HEK293T (cell line): ENCODE measurements at regions not wholly inside any gene's neighbourhood (a gene's known extent, or its start where the extent isn't known, plus 50 kb on each side); places are given as distances from the start of the nearest gene placed in this dataset.
"Not testable (repeated sequence)": the region's sequence is repeated elsewhere in the genome, so short reads cannot be mapped to it uniquely, and the experiment has no call there.

Experiments
- BHLHE40 ChIP-seq: fragments of 450-650 bp; IDR thresholded peaks from 2 replicates; pipeline ENCODE4 v1.6.1; 2016; ENCODE audit warnings: mild to moderate bottlenecking, moderate library complexity, borderline replicate concordance
- CTBP1 ChIP-seq: fragments of 450-650 bp; IDR thresholded peaks from 2 replicates; pipeline ENCODE4 v1.6.1; 2016; ENCODE audit warnings: borderline replicate concordance
- FOXM1 ChIP-seq: fragments of 450-650 bp; IDR thresholded peaks from 2 replicates; pipeline ENCODE4 v1.6.1; 2017; ENCODE audit warnings: mild to moderate bottlenecking, borderline replicate concordance
- LEF1 ChIP-seq: fragments of 450-650 bp; IDR thresholded peaks from 2 replicates; pipeline ENCODE4 v1.6.1; 2017; ENCODE audit warnings: mild to moderate bottlenecking, borderline replicate concordance
- NFRKB ChIP-seq: fragments of 450-650 bp; IDR thresholded peaks from 2 replicates; pipeline ENCODE4 v1.6.1; 2016; ENCODE audit warnings: mild to moderate bottlenecking, moderate library complexity
- TARDBP ChIP-seq: fragments of 450-650 bp; IDR thresholded peaks from 2 replicates; pipeline ENCODE4 v1.6.1; 2016
- ZNF384 ChIP-seq: fragments of 450-650 bp; IDR thresholded peaks from 2 replicates; pipeline ENCODE4 v1.6.1; 2016

- not testable (repeated sequence) for TF ChIP-seq TARDBP, ZNF384, LEF1, BHLHE40, CTBP1, NFRKB, FOXM1
Observed at GRCh38 chr22:22187863-22188262, 56.7 kb upstream of the VPREB1 start.
